ENCODE measurements at regions not wholly inside any gene's neighbourhood (a gene's known extent, or its start where the extent isn't known, plus 50 kb on each side); places are given as distances from the start of the nearest gene placed in this dataset.

DNA sequence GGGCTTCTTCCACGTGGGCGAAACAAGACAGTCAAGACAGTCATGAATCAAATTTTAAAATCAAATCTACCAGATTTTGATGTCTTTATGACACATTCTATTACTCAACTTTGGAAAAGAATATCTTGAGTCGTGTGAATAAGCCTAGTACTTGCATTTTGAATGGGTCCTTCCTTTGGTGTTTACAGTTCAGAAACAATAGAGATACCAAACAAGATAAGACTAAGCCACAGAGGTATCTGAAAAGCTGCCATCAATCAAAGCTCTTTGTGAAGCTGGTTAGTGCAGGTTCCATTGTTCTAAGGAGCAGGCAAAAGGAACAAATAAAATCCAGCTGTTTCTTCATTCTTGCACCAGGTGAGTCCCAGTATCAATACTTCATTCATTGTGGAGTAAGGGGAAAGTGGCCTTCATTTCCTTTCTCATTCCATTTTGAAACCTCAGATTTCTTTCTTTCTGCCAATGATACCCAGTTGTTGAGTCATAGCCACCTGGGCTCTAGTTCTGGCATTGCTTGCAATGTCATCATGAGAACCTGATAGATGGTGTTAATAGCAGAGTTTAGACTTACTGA is 151.7 kb upstream of the L3MBTL4 start:
- TF ChIP-seq, protein P1, sequence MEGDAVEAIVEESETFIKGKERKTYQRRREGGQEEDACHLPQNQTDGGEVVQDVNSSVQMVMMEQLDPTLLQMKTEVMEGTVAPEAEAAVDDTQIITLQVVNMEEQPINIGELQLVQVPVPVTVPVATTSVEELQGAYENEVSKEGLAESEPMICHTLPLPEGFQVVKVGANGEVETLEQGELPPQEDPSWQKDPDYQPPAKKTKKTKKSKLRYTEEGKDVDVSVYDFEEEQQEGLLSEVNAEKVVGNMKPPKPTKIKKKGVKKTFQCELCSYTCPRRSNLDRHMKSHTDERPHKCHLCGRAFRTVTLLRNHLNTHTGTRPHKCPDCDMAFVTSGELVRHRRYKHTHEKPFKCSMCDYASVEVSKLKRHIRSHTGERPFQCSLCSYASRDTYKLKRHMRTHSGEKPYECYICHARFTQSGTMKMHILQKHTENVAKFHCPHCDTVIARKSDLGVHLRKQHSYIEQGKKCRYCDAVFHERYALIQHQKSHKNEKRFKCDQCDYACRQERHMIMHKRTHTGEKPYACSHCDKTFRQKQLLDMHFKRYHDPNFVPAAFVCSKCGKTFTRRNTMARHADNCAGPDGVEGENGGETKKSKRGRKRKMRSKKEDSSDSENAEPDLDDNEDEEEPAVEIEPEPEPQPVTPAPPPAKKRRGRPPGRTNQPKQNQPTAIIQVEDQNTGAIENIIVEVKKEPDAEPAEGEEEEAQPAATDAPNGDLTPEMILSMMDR (IDR thresholded peaks at IDR 0.05): no peak
- TF ChIP-seq POLR2A (IDR thresholded peaks at IDR 0.05): no peak

Measured in breast epithelium (tissue), 3 donors.